NCI-H510A treated with DMSO at 0.1 percent for 48 hours (cell line): ENCODE measurements at regions not wholly inside any gene's neighbourhood (a gene's known extent, or its start where the extent isn't known, plus 50 kb on each side); places are given as distances from the start of the nearest gene placed in this dataset.
"Not testable (repeated sequence)": the region's sequence is repeated elsewhere in the genome, so short reads cannot be mapped to it uniquely, and the experiment has no call there.

Source experiments
- DNase-seq: peaks from one replicate; lab custom pipeline; 2025; lab: John Stamatoyannopoulos, UW

- DNase-seq = not testable (repeated sequence)
Measured at GRCh38 chr7:97234494-97234893, 117.0 kb downstream of the SDHAF3 start.

- no peak for DNase-seq
Measured at GRCh38 chr7:97246317-97246716, 128.8 kb downstream of the SDHAF3 start.

- not testable (repeated sequence) for DNase-seq
Measured at GRCh38 chr7:97258187-97258586, 140.7 kb downstream of the SDHAF3 start.

DNA sequence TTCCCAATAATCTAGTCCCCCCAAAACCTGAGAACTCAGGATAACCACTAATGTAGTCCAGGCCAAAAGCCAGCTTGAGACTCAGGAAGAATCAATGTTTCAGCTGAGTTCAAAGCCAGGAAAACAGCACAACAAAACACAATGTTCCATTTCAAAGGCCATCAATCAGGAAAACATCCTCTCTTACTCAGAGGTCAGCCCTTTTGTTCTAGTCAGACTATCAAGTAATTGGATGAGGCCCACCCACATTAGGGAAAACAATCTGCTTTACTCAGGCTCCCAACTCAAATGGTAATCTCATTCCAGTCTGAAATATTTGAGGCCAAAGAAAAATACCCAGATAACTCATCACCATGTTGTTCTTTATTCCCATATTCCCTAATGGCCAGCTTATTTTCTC is 152.2 kb downstream of the SDHAF3 start:
- no peak for DNase-seq

DNA sequence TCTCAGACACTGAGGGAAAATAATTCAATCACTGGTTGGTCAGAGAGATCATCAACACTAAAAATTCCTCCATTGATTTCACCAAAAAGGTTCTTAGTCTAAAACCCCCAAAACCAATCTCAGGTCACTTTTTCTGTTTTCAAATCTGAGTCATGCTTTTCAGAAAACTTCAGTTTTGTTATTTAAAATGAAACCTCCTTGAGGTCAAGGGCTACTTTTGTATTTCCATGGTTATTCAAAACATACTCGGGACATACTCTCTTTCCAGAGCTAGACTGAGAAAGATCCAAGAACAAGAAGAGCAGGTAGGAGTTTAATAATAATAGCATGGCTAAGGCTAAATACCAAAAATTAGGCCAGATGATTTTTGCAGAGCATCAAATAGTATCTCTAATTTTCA is 152.8 kb downstream of the SDHAF3 start:
- DNase-seq = no peak

DNA sequence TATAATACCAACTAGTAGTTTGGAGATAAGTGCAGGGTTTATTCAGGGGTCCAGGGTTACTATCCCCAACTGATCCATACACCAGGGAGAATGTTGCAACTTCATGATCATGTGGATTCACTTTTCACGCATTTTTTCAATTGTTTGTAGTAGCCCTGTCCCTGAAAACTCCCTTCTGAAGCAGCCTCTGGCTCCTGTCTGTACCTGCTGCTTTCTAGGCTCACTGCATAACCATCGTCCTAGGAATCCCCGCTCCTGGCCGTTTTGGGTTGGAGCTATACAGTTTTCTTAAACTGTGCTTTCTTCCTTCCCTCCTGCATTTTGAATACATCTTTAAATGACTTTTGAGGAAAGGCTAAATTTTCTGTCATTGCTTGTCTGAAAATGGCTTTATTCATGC is 154.1 kb downstream of the SDHAF3 start:
- no peak for DNase-seq

GRCh38 chr7:97272237-97272975 is 154.9 kb downstream of the SDHAF3 start:
- DNase-seq = no peak

DNA sequence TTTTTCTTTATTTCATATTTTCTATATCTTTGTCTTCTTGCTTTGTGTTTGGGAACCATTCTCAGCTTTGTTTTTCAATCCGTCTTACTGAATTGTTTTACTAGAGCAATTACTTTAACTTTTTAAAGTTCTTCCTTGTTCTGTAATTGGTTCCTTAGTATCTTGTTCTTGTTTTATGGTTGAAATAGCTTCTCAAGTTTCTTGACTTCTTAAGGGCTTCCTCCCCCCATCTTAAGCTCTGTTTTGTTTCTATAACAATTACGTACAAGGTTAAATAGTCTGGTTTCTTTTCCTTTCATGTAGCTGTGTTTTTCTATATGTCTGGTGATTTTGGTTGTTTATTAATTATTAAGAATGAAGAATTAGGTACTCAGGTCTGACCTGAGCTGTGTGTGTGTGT is 158.0 kb downstream of the SDHAF3 start:
- no peak for DNase-seq

DNA sequence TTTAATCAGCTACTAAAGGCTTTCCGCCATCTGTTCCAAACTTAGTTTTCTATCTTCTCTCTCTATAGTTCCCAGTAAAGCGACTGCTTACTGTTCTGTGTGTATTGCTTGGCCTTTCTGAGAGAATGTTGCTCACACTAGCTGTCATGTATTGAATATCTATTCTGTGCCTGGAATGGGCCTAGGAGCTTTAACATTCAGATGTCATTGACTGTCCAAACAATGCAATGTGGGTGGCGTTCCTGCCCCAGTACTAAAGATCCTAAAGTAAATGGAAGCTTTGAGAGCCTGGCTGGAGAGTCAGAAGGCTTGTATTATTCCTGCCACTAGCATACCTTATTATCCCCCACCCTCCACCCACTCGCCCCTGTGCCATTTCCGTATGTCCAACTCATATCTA is 163.5 kb downstream of the SDHAF3 start:
- DNase-seq = no peak

DNA sequence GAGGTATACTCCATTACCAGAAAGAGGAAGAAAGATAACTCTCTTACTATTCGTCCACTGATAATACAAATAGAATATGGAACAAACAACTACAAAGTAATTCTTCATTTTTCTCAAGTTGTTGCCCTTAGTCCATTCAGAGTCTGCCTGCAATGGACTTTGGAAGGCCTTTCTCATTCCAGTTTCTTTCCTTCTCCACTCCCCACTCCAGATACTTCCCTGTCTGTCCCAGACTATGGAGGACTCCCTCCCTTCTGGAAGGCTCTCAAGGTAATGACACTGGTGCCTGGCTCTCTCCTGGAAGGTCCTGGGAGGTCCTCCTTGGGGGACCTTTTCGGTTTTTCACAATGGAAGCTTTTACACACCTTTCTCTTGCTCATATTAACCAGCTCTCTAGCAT is 167.8 kb downstream of the SDHAF3 start:
- DNase-seq = no peak

- no peak for DNase-seq
Measured at GRCh38 chr7:97293031-97293430, 175.5 kb downstream of the SDHAF3 start.

DNA sequence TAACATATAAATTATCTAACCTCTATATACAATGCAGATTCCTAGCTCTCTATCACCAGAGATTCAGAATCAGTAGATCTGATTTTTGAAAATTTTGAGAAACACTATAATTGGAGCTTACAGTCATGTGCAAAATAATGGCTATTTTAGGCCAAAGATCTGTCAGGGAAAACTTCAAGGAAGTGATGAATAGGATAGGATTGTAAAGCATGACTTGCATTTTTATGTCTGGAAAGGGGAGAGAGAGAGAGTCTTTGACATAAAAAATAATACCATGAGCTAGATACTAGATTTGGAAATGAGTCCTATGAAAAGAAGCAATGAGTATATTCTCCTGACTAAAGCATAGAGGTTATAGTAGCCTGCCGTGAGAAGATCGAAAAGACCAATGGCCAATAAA is 181.1 kb downstream of the SDHAF3 start:
- no peak for DNase-seq

GRCh38 chr7:97305589-97305988 is 188.1 kb downstream of the SDHAF3 start:
- DNase-seq = no peak

DNA sequence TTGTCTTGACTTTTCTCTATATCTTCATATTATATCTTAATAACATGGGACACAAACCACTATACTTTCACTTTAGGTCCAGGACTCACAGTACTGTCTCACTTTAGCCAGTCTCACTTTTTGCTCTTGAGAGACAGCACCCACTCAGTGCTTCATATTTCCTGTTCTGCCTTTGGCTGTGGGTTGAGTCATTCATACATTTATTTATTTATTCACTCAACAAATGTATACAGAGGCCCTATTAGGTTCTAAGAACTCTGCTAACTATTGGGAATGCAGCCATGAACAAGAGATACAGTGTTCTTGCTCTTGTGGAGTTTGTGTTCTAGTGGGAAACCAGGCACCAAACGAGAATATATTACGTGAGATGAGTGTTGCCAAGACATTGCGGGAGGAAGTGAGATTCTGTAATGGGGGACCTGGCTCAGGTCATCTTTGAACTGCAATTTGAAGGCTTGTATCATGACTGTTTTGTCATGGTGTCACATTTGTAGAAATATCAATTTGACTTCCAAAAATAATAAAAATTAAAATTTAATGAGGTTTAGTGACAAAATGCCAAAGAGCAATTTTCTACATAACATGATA is 190.1 kb downstream of the SDHAF3 start:
- DNase-seq = no peak

GRCh38 chr7:97313900-97314299 is 196.4 kb downstream of the SDHAF3 start:
- DNase-seq = no peak

GRCh38 chr7:97317575-97317974 is 200.1 kb downstream of the SDHAF3 start:
- no peak for DNase-seq

DNA sequence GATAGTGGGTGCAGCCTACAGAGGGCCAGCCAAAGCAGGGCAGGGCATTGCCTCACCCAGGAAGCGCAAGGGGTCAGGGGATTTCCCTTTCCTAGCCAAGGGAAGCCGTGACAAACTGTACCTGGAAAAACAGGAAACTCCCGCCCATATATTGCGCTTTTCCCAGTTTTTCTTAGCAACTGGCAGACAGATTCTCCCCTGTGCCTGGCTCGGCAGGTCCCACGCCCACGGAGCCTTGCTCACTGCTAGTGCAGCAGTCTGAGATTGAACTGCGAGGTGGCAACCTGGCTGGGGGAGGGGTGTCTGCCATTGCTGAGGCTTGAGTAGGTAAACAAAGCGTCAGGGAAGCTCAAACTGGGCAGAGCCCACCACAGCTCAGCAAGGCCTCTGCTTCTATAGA is 212.4 kb downstream of the SDHAF3 start:
- not testable (repeated sequence) for DNase-seq

DNA sequence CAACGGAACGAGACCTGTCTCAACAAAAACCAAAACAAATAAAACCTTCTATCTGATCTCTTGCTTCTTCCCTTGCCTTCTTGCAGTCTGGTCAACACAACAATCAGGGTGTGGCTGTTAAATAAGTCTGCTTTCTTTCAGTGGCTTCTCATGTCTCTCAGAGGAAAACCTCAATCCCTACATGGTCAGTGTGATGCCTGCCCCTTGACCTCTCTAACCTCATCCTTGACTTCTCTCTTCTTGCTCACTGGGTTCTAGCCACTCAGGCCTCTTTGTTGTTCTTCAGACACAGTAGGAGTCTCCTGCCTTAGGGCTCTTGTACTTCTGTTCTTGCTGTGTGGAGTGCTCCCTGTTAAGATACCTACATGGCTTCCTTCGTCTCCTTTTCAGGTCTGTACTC is 220.4 kb downstream of the SDHAF3 start:
- no peak for DNase-seq

DNA sequence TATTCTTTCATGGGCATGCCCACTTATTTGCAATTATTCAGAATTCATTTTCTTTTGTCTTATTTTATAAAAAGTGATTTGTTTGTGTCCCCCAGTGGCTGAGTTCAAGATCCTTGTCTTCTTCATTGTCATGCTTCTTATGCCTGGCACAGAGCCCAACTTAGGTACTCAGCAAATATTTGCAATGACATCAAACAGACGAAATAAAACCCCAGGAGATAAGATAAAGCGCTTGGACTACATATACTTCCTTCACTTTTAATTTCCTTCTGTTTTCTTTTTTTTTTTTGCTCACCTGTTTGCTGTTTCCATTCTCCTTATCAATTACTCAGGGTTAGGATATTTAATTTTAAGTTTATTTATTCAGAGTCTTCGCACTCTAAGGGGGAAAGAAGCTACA is 225.0 kb downstream of the SDHAF3 start:
- DNase-seq = no peak

DNA sequence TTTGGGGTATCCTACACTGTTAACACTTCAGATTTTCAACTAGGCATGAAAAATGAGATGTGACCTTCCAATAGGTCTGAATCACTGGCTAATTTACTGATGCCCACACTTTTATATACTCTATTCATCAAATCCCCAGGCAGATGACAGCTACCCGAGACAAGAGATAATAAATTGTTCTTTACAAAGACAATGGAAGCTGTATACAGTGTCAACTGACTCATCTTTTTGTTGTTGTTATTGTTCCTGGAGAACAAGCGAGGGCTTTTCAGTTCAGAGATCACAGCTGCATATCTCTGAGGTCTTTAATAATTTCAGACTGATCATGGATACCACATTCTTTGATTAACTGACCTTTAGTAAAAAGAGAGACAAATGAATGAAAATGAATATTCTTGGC is 228.9 kb downstream of the SDHAF3 start:
- no peak for DNase-seq

DNA sequence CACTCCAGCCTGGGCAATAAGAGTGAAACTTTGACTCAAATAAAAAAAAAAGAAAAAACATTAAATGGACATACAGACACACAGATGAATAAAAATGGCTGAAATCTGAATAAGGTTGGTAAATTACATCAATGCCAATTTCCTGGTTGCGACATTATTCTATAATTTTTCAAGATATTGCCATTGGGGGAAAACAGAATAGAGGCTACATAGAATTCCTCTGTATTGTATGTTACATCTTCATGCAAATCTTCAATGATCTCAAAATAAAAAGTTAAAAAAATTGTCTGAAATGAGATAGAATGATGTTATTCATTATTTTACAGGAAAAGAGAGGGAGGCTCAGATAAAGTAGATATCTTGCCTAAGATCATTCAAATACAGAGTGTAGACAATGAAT is 234.0 kb downstream of the SDHAF3 start:
- DNase-seq = no peak

DNA sequence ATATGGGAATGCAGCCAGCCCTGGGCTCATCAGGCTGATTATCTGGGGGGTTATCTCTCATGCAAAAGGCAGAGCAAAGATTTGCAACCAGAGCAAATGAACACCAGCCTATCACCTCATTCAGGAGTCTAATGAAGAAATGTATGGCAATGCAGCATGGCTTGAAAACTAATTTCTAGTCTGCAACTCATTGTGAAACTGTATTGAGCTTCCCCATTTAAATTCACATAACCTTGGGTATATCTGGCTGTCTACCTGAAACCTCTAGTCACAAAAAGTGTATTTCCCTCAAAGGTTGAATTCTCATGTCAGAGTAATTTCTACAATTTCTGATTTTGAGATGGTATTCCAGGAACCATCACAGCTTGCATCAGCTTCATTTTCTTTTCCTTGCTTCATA is 240.0 kb downstream of the SDHAF3 start:
- no peak for DNase-seq

- no peak for DNase-seq
Measured at GRCh38 chr7:97372882-97373281, 255.4 kb downstream of the SDHAF3 start.

DNA sequence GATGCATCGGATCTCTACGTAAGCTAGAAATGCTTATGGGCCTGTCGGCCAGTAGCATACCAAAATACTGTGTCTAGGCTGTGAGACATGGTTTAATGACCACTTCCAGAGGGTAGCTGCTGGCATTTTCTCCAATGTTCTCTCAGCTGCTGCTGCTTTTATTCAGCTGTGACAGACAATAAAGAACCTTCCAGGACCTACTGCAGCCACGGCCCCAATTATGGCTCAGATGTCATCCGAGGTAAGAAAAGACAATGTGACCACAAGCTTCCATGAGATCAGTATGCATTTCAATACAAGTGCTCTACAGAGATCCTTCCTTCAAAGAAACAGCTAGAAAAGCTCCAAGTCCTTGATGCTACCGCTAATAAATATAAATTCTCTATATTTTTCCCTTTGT is 256.2 kb downstream of the SDHAF3 start:
- DNase-seq = peak; percentile 5
